ENCODE measurements at regions not wholly inside any gene's neighbourhood (a gene's known extent, or its start where the extent isn't known, plus 50 kb on each side); places are given as distances from the start of the nearest gene placed in this dataset.

- no peaks in the 10 kb centered on the region for H3K27me3 ChIP-seq (replicated peaks; ENCODE audit: insufficient read depth)
- ATAC-seq (ENCODE audit: insufficient number of reproducible peaks, low FRiP score, low read depth) (no peak), DNase-seq (ENCODE audit: low spot score) (no peak)
- no peaks in the 10 kb centered on the region for H3K9me3 ChIP-seq
- TF ChIP-seq CTCF (IDR thresholded peaks at IDR 0.05), result no peak
- H3K36me3 ChIP-seq, result no peaks in the 10 kb centered on the region
- H3K4me3 ChIP-seq, result no peak overlapping the region
- no peak overlapping the region for H3K27ac ChIP-seq
- no peaks in the 10 kb centered on the region for H3K4me1 ChIP-seq (ENCODE audit: control insufficient read depth in 1 of 2, low read depth in 2 of 2)
Observed at GRCh38 chr12:60391791-60392190, 796.0 kb downstream of the SLC16A7 start.

- no peak for TF ChIP-seq CTCF (IDR thresholded peaks at IDR 0.05)
- H3K27ac ChIP-seq, result no peak overlapping the region
- DNase-seq (ENCODE audit: low spot score) (no peak), ATAC-seq (ENCODE audit: insufficient number of reproducible peaks, low FRiP score, low read depth) (no peak)
- no peaks in the 10 kb centered on the region for H3K27me3 ChIP-seq (replicated peaks; ENCODE audit: insufficient read depth)
- no peaks in the 10 kb centered on the region for H3K36me3 ChIP-seq
- H3K4me1 ChIP-seq (ENCODE audit: control insufficient read depth in 1 of 2, low read depth in 2 of 2), result no peaks in the 10 kb centered on the region
- H3K4me3 ChIP-seq, result no peak overlapping the region
- no peaks in the 10 kb centered on the region for H3K9me3 ChIP-seq
Observed at GRCh38 chr12:60393093-60393492, 797.3 kb downstream of the SLC16A7 start.

DNA sequence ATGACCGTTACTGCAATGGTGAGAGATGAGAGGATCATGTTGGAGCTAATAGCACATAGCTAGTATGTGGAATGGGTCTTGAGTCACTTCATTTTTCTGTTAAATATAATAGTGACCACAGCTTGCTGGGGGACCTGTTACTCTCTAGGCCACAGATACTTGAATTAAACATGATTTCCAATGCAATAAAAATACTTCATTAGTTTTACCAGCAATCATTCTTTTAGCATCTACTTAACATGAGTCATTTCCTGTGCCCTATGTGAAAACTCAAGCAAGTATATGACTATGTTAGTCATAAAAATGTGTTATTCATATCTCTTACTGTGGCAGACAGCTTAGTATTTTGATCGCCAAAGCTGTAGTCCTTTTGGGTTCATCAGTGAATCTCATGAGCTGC lies 798.8 kb downstream of the SLC16A7 start:
- H3K4me1 ChIP-seq (ENCODE audit: control insufficient read depth in 1 of 2, low read depth in 2 of 2), result no peaks in the 10 kb centered on the region
- no peaks in the 10 kb centered on the region for H3K27me3 ChIP-seq (replicated peaks; ENCODE audit: insufficient read depth)
- DNase-seq (ENCODE audit: low spot score), result no peak
- ATAC-seq (ENCODE audit: insufficient number of reproducible peaks, low FRiP score, low read depth), result no peak
- no peak overlapping the region for H3K4me3 ChIP-seq
- no peak for TF ChIP-seq CTCF (IDR thresholded peaks at IDR 0.05)
- no peaks in the 10 kb centered on the region for H3K36me3 ChIP-seq
- H3K27ac ChIP-seq, result no peak overlapping the region
- no peaks in the 10 kb centered on the region for H3K9me3 ChIP-seq

DNA sequence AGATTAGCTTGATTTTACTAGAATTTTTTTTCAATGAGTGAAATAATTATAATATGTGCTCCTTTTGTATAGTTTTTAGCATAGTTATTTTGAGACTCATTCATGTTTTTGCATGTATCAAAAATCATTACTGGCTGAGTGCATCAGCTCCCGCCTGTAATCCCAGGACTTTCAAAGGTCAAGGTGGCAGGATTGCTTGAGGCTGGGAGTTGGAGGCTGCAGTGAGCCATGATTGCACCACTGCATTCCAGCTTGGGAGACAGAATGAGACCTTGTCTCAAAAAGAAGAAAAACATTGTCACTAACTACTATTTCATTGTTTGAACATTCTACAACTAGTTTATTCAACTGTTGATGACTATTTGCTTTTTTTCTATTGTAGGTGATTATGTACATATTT lies 802.7 kb downstream of the SLC16A7 start:
- no peaks in the 10 kb centered on the region for H3K27me3 ChIP-seq (replicated peaks; ENCODE audit: insufficient read depth)
- no peak overlapping the region for H3K27ac ChIP-seq
- ATAC-seq (ENCODE audit: insufficient number of reproducible peaks, low FRiP score, low read depth) (no peak), DNase-seq (ENCODE audit: low spot score) (no peak)
- H3K4me1 ChIP-seq (ENCODE audit: control insufficient read depth in 1 of 2, low read depth in 2 of 2), result no peaks in the 10 kb centered on the region
- no peaks in the 10 kb centered on the region for H3K36me3 ChIP-seq
- H3K9me3 ChIP-seq, result no peaks in the 10 kb centered on the region
- no peak for TF ChIP-seq CTCF (IDR thresholded peaks at IDR 0.05)
- H3K4me3 ChIP-seq, result no peak overlapping the region

DNA sequence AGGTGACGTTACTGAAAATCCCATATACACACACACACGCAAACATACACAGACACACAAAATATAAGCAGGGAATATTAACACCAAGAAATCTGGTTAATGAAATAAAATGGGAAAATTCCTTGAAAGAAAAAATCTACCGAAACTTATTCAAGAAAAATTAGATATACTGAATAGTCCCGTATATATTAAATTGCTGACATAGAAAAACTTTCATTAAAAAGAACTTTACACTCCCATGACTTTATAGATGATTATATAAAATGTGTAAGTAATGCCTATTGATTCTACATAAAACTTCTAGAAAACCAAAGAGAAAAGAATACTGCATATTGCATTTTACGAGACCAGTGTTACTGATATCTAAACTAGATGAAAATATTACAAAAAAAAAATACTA lies 803.2 kb downstream of the SLC16A7 start:
- Histone ChIP-seq H3K4me3 (no peak overlapping the region), H3K9me3 (no peaks in the 10 kb centered on the region), H3K27me3 (replicated peaks; ENCODE audit: insufficient read depth) (no peaks in the 10 kb centered on the region), H3K4me1 (ENCODE audit: control insufficient read depth in 1 of 2, low read depth in 2 of 2) (no peaks in the 10 kb centered on the region), H3K36me3 (no peaks in the 10 kb centered on the region), H3K27ac (no peak overlapping the region)
- ATAC-seq (ENCODE audit: insufficient number of reproducible peaks, low FRiP score, low read depth) (no peak), DNase-seq (ENCODE audit: low spot score) (no peak)
- TF ChIP-seq CTCF (IDR thresholded peaks at IDR 0.05), result no peak

All from thoracic aorta (tissue), 2 donors.